Tibial nerve (tissue), 4 donors: ENCODE measurements at regions not wholly inside any gene's neighbourhood (a gene's known extent, or its start where the extent isn't known, plus 50 kb on each side); places are given as distances from the start of the nearest gene placed in this dataset.

Experiments
- DNase-seq, 2 donors: peaks; one replicate each; pipeline ENCODE4 v3.0.0-alpha.2; 2019; ENCODE audit warnings: low spot score in 2 of 2
- H3K27ac ChIP-seq, 4 donors: fragments of 200-600 bp; sonication (generic) in 3 of 4; one replicate each; pipeline ENCODE4 v1.5.1; 2017 to 2019; ENCODE audit warnings: mild to moderate bottlenecking in 1 of 4
- H3K27me3 ChIP-seq, 2 donors: fragments of 200-600 bp; sonication (generic) in 1 of 2; one replicate each; pipeline versions ENCODE4 v1.5.1 to v1.6.0; 2017 to 2019
- H3K36me3 ChIP-seq, 3 donors: fragments of 200-600 bp; sonication (generic); one replicate each; pipeline ENCODE4 v1.5.1; 2018 to 2019
- H3K4me1 ChIP-seq, 4 donors: fragments of 200-600 bp; sonication (generic) in 3 of 4; one replicate each; pipeline ENCODE4 v1.5.1; 2017 to 2019
- H3K4me3 ChIP-seq, 4 donors: fragments of 200-600 bp; sonication (generic) in 3 of 4; one replicate each; pipeline ENCODE4 v1.5.1; 2017 to 2019; ENCODE audit warnings: mild to moderate bottlenecking in 1 of 4, moderate library complexity in 1 of 4
- H3K9me3 ChIP-seq, 4 donors: fragments of 200-600 bp; sonication (generic) in 3 of 4; one replicate each; pipeline ENCODE4 v1.5.1; 2017 to 2019
- CTCF ChIP-seq, 5 experiments: fragments of 200-600 bp in 3 of 5; fragments of 450-650 bp in 2 of 5; sonication (generic) in 3 of 5; IDR thresholded peaks; one replicate each; pipeline ENCODE4 v1.5.1; 2016 to 2019; ENCODE audit warnings: antibody characterized with exemption in 5 of 5, mild to moderate bottlenecking in 3 of 5, moderate library complexity in 2 of 5
- EP300 ChIP-seq, 2 donors: sonication (generic); formaldehyde crosslinking; IDR thresholded peaks; one replicate each; pipeline ENCODE4 v1.6.1; 2017; ENCODE audit warnings: antibody characterized with exemption in 2 of 2, mild to moderate bottlenecking in 1 of 2
- POLR2A ChIP-seq, 2 donors: fragments of 450-650 bp; IDR thresholded peaks; one replicate each; pipeline ENCODE4 v1.6.1; 2017; ENCODE audit warnings: antibody characterized with exemption in 2 of 2, mild to moderate bottlenecking in 2 of 2, moderate library complexity in 2 of 2
- WGBS, 2 donors: methylation state at CpG; one replicate each; pipeline ENCODE4 v1.1.5; 2018; 5-methylcytosine and 5-hydroxymethylcytosine counted together

DNA sequence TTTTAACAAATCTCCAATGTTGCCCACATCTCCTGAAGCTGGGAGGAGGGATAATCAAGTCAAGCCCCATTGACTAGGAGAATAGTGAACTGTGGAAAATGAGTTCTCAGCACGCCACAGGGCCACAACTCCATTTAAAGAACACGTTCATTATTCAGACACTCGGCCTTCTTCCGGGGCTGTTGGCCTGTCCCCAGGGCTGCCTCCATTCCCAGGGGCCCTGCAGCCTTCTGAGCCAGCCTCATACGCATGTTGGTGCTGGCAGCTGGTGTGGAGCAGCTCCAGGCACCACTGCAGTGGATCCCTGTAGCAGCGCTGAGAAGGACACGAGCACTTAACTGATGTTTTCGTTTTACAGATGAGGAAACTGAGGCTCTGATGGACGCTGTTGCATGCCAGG is 87.5 kb upstream of the RCN1 start:
- H3K27me3 ChIP-seq, result peaks cover 0 to 4% of the 10 kb centered on the region in 2 donors
- no peak overlapping the region for H3K27ac ChIP-seq
- 61 to 63% methylated on average over 9 of the region's 9 CpGs for WGBS, 2 donors
- no peaks in the 10 kb centered on the region for H3K9me3 ChIP-seq
- TF ChIP-seq POLR2A (IDR thresholded peaks at IDR 0.05), result no peak
- no peak for TF ChIP-seq CTCF (IDR thresholded peaks at IDR 0.05)
- TF ChIP-seq EP300 (IDR thresholded peaks at IDR 0.05), result no peak
- H3K4me3 ChIP-seq, result no peak overlapping the region
- no peak for DNase-seq
- H3K36me3 ChIP-seq, result no peaks in the 10 kb centered on the region
- H3K4me1 ChIP-seq, result peaks cover 0 to 4% (median 0%) of the 10 kb centered on the region in 4 donors

- no peak for DNase-seq
- Histone ChIP-seq H3K27ac (no peak overlapping the region), H3K4me3 (no peak overlapping the region), H3K4me1 (peaks cover 0 to 4% (median 0%) of the 10 kb centered on the region in 4 donors), H3K9me3 (no peaks in the 10 kb centered on the region), H3K36me3 (no peaks in the 10 kb centered on the region), H3K27me3 (peaks cover 0 to 4% of the 10 kb centered on the region in 2 donors)
- TF ChIP-seq EP300 (IDR thresholded peaks at IDR 0.05) (no peak), CTCF (IDR thresholded peaks at IDR 0.05) (no peak), POLR2A (IDR thresholded peaks at IDR 0.05) (no peak)
- WGBS, 2 donors, result 58 to 62% methylated on average over 2 of the region's 2 CpGs
Observed at GRCh38 chr11:32002311-32002710, 88.6 kb upstream of the RCN1 start.

GRCh38 chr11:31997955-31998354 is 92.9 kb upstream of the RCN1 start:
- 61 to 70% methylated on average over 2 of the region's 2 CpGs for WGBS, 2 donors
- no peak for DNase-seq
- peaks cover 0 to 4% of the 10 kb centered on the region in 2 donors for H3K27me3 ChIP-seq
- no peak for TF ChIP-seq CTCF (IDR thresholded peaks at IDR 0.05)
- no peak for TF ChIP-seq POLR2A (IDR thresholded peaks at IDR 0.05)
- TF ChIP-seq EP300 (IDR thresholded peaks at IDR 0.05), result no peak
- H3K9me3 ChIP-seq, result no peaks in the 10 kb centered on the region
- H3K27ac ChIP-seq, result no peak overlapping the region
- H3K4me3 ChIP-seq, result no peak overlapping the region
- no peaks in the 10 kb centered on the region for H3K4me1 ChIP-seq
- H3K36me3 ChIP-seq, result no peaks in the 10 kb centered on the region

DNA sequence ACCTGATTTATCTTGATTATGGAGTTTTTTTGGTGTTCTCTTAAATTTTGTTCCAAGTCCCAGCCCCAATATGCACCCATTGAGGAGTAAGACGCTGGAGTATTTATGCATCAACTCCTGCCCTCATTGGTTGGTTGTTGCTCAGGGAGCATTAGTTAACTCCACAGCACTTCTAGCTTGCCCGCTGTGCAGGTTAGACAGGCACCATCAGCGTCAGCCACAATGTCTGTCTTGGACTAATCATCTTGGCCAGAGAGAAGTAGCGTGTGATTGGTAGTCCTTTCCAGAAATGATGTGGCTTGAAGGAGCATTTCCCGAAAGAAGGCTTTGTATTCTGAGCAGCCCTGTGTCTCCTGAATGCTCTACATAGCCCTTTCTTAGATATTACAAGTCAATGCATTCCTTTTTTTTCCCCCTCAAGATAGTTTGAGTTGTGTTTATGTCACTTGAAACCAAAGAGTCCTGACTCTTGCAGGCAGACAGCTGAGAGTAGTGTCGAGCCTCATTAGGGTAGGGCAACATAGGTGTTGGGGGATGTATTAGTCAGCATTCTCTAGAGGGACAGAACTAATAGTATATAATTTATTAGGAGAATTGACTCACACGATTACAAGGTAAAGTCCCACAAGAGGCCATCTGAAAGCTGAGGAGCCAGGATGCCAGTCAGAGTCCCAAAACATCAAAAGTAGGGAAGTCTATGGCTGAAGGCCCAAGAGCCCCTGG is 94.6 kb upstream of the RCN1 start:
- H3K27me3 ChIP-seq, result no peaks in the 10 kb centered on the region
- TF ChIP-seq EP300 (IDR thresholded peaks at IDR 0.05) (no peak), CTCF (IDR thresholded peaks at IDR 0.05) (no peak), POLR2A (IDR thresholded peaks at IDR 0.05) (no peak)
- H3K27ac ChIP-seq, result no peak overlapping the region
- 78% methylated on average over 7 of the region's 7 CpGs for WGBS, 2 donors
- H3K4me3 ChIP-seq, result no peak overlapping the region
- no peaks in the 10 kb centered on the region for H3K36me3 ChIP-seq
- H3K4me1 ChIP-seq, result no peaks in the 10 kb centered on the region
- no peak for DNase-seq
- no peaks in the 10 kb centered on the region for H3K9me3 ChIP-seq

DNA sequence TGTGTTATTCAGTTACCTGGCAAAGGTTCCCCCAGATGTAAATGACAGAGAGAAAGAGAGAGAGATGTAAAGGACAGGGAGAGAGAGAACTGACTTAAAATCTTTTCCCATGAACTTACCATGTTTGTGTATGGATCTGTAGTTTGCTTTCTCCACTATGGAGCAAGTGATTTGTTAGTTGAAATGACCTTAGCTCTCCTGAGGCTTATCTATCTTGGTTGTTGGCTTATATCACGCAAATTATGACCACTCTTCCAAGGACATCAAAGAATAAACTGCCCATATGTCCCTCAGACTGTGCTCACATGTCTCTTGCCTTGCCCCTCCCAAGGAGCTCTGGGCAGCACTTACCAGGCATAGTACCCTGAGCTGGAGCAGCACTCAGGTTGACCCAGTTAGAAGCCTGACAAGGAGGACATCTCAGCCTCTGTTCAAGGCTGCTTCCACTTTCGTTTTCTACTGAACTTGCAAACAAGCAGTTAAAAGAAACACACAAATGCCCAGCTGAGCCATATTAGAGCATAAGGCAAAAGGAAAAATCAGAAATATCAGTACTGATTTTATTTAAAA is 95.3 kb upstream of the RCN1 start:
- 37 to 59% methylated on average over 2 of the region's 2 CpGs for WGBS, 2 donors
- Histone ChIP-seq H3K4me3 (no peak overlapping the region), H3K36me3 (no peaks in the 10 kb centered on the region), H3K4me1 (no peaks in the 10 kb centered on the region), H3K9me3 (no peaks in the 10 kb centered on the region), H3K27ac (no peak overlapping the region), H3K27me3 (no peaks in the 10 kb centered on the region)
- DNase-seq, result no peak
- TF ChIP-seq CTCF (IDR thresholded peaks at IDR 0.05), result no peak
- TF ChIP-seq POLR2A (IDR thresholded peaks at IDR 0.05), result no peak
- TF ChIP-seq EP300 (IDR thresholded peaks at IDR 0.05), result no peak
